ENCODE measurements at regions not wholly inside any gene's neighbourhood (a gene's known extent, or its start where the extent isn't known, plus 50 kb on each side); places are given as distances from the start of the nearest gene placed in this dataset.
"Not testable (repeated sequence)": the region's sequence is repeated elsewhere in the genome, so short reads cannot be mapped to it uniquely, and the experiment has no call there.

DNA sequence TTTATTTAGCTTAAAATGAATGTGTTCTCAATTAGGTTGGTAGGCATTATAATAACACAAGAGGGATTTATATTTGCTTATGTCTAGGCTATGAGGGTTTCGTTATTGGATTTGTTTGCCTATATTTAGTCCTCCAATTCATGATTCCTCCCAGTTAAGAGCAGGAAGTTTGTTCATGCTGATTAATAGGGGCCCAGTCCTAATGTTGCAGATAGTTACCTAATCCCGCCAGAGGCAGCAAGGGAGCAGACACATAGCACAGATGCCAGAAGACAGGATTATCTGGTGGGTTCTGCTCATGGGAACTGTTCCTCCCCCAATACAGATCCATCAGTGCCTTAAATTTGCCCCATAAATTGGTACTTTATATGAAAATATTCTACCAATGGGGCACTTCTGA, 100.8 kb upstream of the TLE4 start:
- in situ Hi-C loops (cut with HindIII; ENCODE audit: low pct_ligation_motif_present, low pct_unique_long_range_greater_than_20kb, low sequenced_read_pairs) = no loop called here

DNA sequence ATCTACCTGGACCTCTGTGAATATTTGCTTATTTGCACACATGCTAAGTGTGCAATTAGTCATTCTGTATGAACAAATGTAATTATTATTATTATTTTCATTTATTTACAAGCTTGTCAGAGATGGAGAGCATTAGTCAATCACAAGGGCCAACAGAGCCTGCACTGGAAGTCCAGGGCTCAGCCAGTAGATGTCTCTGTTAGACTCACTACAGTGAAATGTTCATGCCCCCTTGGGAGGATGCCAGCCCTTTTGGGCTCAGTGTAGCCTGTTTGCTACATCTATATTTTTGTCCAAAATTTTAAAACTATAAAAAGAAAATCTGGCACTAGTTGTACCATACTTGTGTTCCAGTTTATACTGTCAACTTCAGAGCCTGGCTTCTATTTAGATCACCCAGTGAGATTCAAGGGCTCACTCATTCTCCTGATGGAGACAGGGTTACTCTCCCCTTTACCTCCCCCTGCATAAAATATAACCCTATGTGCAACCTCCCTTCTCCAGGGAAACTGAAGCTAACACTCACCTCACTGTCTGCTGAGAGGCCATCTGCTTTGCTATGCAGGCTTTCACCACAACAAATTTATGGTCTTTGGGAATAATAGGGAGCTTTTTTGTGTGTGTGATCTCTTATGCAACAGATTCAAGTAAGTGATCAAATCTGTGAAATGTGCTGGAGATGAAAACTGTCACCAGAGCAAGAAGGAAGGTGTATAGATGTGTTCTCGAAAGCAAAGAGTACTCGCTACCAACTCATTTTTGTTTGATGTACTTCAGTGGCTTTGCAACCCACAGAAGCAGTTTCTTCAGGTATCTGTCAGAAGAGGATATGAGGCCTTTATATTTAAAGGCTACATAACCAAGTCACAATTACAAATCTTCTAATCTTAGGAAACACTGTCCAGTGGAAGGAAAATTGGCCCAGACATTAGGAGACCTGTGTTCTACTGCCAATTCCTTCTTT, 99.9 kb upstream of the TLE4 start:
- no peak for DNase-seq
- in situ Hi-C loops (cut with HindIII; ENCODE audit: low pct_ligation_motif_present, low pct_unique_long_range_greater_than_20kb, low sequenced_read_pairs) = no loop called here

More for the DNA sequence above, 100.8 kb upstream of the TLE4 start:
- DNase-seq = no peak

DNA sequence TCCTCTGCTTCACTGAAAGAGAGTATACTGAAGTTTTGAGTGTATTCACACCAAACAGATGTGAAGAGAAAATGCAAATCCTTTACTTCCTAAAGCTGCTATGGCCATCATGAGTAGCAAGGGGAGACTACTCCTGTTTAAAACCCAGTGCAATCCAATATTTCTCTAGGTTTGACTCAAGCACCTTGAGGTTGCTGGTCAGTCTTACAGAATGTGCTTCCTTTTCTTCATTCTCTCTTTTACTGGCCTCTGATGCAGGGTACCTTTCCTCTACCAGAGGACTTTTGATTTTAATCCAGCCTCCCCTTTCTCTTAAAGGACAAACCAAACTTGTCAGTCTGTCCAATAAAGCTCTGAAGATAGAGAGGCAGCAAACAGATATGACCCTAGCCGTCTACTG, 98.1 kb upstream of the TLE4 start:
- no peak for DNase-seq
- in situ Hi-C loops (cut with HindIII; ENCODE audit: low pct_ligation_motif_present, low pct_unique_long_range_greater_than_20kb, low sequenced_read_pairs) = no loop called here

DNA sequence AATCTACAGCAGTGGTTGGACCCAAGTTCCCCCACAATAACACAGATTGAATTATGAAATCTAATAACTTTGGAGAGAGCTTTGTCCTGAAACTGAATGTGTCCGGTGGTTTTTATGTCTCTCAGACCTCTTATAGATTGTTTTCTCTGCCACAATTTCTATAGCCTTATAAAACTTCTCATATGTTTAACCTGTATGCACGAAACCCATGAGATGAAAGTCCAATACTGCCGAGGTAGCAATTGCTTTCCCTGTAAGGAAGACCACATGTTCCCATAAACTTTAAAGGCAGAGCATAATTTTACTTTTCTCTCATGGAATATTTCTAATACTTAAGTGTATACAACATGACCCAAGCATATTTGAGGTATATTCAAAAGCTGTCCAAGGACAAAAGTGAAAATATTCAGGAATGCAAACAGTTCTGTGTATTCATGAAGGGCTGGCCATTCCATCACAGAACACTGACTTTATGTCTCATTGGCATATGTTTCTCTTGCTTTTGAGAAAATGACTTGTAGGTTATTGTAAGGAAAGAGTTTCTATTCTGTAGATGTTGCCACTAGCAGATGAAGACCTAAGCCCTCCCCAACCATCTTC, 94.4 kb upstream of the TLE4 start:
- in situ Hi-C loops (cut with HindIII; ENCODE audit: low pct_ligation_motif_present, low pct_unique_long_range_greater_than_20kb, low sequenced_read_pairs) = no loop called here
- no peak for DNase-seq

DNA sequence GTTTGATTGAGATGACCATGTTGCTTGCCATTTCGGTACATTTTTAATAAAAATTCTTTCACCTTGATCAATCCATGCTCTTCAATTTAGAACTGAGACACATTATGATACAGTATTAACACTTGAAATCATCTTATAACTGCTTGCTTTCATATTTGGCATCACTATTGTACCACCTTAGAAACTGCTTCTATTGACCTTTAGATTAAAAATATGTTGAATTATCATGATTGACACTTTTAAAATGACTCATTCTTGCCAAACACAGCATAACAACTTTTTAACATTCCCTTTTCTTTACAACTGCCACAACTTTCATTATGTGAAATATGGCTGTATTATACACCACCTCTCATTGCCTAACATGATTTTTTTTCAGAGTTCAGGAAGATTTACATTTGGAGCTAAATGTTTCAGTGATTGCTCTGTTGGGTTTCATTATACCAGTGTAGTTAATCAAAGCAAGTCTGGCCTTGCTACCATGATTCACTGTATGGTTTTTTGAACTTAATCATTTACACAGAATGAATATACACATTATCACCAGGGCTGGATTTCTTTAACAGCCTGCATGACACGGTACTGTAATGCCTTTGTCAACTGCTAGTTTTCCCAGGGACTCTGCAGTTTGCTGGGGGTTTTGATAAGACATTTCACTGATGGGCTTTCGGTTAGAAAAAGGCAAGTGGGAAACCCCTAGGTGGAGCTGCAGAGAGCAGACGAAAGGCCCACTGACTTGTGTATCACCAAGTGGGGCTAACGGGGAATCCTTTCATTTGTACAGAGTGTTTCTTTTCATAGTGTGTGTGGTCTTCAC, 93.6 kb upstream of the TLE4 start:
- in situ Hi-C loops (cut with HindIII; ENCODE audit: low pct_ligation_motif_present, low pct_unique_long_range_greater_than_20kb, low sequenced_read_pairs) = no loop called here
- DNase-seq = no peak

DNA sequence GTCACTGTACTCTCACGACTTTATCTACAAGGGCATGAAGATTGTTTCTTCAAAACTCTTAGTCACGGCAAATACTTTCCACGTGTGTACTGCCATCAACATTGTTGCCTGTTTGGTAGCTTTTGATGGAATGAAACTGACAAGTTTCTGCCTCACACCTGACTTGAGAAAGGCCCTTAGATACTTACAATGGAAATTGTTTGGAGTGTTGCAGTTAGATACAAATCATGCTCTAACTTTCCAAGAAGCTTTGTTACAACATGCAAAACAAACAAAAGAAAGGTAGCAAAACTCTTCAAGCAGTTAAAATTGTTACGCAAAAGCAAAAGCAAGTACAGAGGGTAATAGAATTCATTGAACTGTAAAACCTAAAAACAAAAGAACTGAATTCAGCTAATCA, 91.1 kb upstream of the TLE4 start:
- no peak for DNase-seq
- in situ Hi-C loops (cut with HindIII; ENCODE audit: low pct_ligation_motif_present, low pct_unique_long_range_greater_than_20kb, low sequenced_read_pairs) = no loop called here

DNA sequence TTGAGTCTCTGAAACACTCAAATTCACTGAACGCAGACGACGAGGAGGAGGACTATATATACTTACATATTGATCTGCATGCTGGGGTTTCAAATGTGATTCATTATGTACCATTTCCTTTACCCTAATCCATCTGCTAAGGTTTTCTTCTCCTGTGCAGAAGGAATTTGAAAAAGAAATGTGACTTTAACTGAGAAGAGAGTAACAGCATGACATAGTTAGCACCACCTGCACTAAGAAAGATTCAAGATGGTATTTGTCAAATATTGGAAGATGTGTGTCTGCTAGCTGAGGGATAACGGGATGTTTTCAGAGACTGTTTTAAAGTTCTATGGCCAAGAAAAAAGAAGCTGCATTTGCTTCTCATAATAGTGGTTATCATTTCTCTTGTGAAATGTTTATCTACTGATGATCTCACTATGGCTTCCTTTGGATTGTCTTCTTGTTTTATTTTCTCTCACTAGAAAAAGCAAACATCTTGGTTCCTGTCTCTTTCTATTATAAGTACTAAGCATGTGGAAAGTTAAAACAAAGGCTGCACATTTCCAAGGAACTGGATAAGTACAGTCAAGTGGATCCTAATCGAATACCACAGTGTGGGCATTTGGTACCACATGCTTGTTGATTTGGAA, 89.8 kb upstream of the TLE4 start:
- in situ Hi-C loops (cut with HindIII; ENCODE audit: low pct_ligation_motif_present, low pct_unique_long_range_greater_than_20kb, low sequenced_read_pairs) = no loop called here

DNA sequence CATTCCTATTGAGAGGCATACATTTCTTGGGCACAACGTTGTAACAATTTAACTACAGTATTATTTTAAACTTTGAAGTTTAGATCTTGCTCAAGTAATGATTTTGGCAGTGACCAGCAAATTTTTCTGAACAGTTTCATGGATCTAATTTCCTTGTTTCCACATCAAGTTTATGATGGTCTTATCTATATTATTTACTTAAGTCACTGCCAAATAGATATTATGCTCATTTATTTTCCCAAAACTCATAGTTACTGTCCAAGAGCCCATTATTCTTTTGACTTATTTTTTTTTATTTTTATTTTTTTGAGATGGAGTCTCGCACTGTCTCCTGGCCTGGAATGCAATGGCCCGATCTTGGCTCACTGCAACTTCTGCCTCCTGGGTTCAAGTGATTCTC, 86.5 kb upstream of the TLE4 start:
- in situ Hi-C loops (cut with HindIII; ENCODE audit: low pct_ligation_motif_present, low pct_unique_long_range_greater_than_20kb, low sequenced_read_pairs) = no loop called here
- DNase-seq = no peak

More for the DNA sequence above, 89.8 kb upstream of the TLE4 start:
- no peak for DNase-seq

DNA sequence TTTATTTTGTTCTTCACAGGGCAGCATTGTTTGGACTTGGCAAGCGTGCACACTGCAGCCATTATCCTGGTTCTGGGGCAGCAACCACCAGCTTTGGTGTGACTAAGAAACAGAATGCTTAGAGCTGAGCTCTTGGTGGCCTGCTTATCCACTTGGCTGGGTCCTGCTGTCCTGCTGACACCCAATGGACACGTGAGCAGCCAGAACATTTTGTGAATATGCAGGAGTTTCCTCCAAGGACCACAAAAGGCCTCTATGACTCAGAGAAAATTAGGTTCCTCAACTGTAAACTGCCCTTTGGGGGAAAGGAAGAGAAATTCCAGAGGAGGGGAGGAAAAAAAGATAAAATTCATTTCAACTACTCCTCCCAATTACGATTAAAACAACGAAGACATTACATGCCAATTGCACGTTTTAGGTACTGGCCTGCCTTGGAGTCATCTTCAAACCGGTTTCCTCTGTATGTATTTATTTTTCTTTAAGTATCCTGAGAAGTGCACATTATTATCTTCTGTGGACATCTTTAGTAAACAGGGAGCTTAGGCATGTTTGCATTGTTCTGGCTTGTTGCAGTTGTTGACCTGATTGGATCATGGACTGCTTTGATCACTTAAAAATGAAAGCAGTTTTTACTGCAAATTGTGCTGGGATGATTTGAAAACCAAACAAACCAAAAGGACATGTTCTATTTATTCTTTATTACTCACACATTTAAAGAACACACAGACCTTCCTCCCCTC, 82.3 kb upstream of the TLE4 start:
- DNase-seq = no peak
- in situ Hi-C loops (cut with HindIII; ENCODE audit: low pct_ligation_motif_present, low pct_unique_long_range_greater_than_20kb, low sequenced_read_pairs) = no loop called here

DNA sequence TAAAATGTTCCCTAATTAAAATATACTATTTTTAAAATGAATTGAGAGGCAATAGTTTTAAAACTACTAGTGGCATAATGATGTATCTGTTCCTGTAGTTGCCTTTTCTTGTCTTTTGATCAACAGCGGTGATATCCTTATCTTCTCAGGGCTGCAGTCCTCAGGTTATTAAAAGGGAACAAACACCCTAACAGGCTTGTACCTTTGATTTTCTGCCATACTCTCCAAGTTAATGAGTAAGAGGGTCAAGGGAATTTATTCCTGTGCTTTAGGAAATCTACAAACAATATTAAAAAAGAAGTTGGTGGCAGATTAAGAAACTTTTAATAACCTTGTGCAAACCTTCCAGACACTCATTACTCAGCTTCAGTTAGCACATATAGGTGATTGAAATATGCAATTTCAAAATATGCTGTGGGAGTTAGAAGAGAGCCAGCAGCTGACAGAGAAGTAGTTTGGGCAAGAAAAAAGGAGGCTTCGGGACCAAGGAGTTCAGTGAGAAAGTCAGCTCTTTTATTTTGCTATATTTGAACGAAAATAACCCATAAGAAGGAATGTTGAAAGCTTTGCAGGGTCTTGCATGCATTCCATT, 81.0 kb upstream of the TLE4 start:
- no peak for DNase-seq
- in situ Hi-C loops (cut with HindIII; ENCODE audit: low pct_ligation_motif_present, low pct_unique_long_range_greater_than_20kb, low sequenced_read_pairs) = no loop called here

DNA sequence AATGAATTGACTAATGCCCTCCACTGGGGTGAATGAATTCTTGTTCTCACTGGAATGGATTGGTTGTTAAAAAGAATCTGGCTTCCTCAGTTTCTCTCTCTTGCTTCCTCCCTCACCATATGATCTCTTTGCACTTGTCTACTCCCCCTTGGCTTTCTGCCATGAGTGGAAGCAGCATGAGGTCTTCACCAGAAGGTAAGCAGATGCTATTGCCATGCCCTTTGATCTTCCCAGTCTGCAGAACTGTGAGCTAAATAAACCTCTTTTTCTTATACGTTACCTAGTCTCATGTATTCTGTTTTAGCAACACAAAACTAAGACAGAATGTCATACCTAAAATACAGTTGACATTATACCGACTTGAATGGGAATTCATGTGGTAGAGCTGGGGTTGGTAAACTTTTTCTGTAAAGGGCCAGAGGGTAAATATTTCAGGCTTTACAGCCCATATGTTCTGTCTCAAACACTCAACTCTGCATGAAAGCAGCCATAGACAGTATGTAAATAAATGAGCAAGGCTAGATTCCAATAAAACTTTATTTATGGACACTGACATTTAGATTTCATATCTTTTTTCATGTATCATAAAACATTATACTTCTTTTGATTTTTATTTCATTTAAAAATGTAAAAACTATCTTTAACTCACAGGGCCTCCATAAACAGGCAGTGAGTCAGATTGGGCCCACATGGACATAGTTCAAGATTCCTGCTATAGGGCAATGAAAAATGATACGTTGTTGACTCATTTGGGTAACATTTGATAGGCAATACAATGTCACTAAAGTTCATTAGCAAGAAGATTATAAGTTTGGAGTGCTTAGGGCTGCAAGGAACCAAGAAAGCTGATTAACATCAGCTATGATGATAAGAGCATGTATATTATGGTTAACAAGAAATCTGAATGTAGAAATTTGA, 79.4 kb upstream of the TLE4 start:
- in situ Hi-C loops (cut with HindIII; ENCODE audit: low pct_ligation_motif_present, low pct_unique_long_range_greater_than_20kb, low sequenced_read_pairs) = no loop called here
- DNase-seq = no peak

DNA sequence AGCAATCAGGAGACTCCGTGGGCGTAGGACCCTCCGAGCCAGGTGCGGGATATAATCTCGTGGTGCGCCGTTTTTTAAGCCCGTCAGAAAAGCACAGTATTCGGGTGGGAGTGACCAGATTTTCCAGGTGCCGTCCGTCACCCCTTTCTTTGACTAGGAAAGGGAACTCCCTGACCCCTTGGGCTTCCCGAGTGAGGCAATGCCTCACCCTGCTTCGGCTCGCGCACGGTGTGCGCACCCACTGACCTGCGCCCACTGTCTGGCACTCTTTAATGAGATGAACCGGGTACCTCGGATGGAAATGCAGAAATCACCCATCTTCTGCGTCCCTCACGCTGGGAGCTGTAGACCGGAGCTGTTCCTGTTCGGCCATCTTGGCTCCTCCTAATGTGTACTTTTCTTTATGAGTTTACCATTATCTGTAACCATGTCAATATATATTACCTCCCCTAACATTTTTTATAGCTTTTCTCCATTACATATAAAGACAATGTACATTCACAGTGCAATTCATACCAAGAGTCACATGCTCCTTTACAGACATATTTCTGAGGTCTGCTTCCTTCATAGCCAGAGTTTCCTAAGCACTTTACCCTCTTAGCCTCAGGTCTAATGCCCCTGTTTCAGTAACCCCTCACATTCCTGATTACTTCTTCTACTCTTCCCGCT, 71.4 kb upstream of the TLE4 start:
- in situ Hi-C loops (cut with HindIII; ENCODE audit: low pct_ligation_motif_present, low pct_unique_long_range_greater_than_20kb, low sequenced_read_pairs); DNase-seq: not testable (repeated sequence)

DNA sequence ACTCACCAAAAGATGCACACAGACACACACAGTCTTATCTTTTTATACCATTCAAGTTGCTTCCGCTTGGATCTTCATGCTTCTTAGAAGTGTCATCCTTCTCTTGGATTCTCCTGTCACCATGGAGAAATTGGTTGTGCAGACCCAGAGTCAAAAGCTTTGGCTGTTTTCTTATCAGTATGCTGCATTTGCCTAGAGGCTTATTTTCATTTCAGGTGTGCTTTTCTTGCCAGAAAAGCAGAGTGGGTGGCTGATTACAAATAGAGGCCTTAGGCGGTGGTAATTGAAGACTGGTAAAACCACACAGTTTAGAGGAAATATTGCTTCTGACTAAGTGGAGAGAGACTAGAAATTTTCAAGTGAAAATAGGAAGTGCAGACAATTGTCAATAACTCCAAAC, 70.2 kb upstream of the TLE4 start:
- DNase-seq = no peak
- in situ Hi-C loops (cut with HindIII; ENCODE audit: low pct_ligation_motif_present, low pct_unique_long_range_greater_than_20kb, low sequenced_read_pairs) = no loop called here

DNA sequence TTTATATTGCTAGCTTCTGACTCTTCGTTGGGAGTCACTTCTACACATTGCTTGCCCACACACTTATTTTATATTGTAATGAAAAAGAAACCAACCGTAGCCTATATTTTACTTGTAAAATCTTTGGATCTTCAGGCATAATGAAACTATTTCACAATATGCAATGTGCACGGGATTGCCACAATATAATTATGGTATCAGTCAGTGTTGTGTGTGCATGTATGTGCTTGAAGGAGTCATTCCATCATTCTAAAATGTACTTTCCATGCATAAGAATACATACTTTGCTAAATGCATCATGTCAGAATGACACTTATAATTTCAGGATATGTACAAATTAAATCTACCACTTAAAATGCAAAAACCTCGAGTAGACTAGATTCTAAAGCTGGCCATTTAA, 64.0 kb upstream of the TLE4 start:
- in situ Hi-C loops (cut with HindIII; ENCODE audit: low pct_ligation_motif_present, low pct_unique_long_range_greater_than_20kb, low sequenced_read_pairs) = no loop called here
- DNase-seq = no peak

DNA sequence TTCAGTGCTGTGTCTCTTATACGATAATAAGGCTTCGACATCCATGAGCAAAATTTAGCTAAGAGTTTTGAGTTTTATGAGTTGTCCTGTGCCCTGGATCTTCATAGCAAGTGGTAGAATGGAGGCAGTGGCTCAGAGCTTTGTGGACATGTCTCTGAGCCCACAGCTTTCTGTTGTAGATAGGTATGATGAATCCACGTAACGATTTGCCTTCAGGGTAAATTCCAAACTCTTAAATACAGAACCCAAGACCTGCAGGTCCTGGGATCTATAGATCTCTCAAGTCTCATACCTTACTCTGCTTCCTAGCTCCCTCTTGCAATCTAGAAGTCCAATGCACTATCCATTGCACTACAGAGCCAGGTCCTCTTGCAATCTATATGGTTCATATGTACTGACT, 59.5 kb upstream of the TLE4 start:
- in situ Hi-C loops (cut with HindIII; ENCODE audit: low pct_ligation_motif_present, low pct_unique_long_range_greater_than_20kb, low sequenced_read_pairs) = no loop called here
- DNase-seq = no peak
